NB4 (cell line): ENCODE measurements at regions not wholly inside any gene's neighbourhood (a gene's known extent, or its start where the extent isn't known, plus 50 kb on each side); places are given as distances from the start of the nearest gene placed in this dataset.

Source experiments
- CTCF ChIP-seq: IDR thresholded peaks from one replicate; pipeline ENCODE4 v1.5.1; 2012; ENCODE audit warnings: low read depth, low read length
- MYC ChIP-seq: IDR thresholded peaks from 2 replicates; pipeline ENCODE4 v1.6.1; 2011; ENCODE audit warnings: low read depth, low read length
- POLR2A ChIP-seq: IDR thresholded peaks from 2 replicates; pipeline ENCODE4 v1.6.1; 2011; ENCODE audit warnings: mild to moderate bottlenecking; ENCODE audit not compliant: insufficient read length; ENCODE audit errors: extremely low read depth

GRCh38 chr2:104673225-104673624 lies 180.7 kb upstream of the POU3F3 start:
- TF ChIP-seq POLR2A = no peak
- no peak for TF ChIP-seq CTCF
- no peak for TF ChIP-seq MYC
